ENCODE measurements at regions not wholly inside any gene's neighbourhood (a gene's known extent, or its start where the extent isn't known, plus 50 kb on each side); places are given as distances from the start of the nearest gene placed in this dataset.

GRCh38 chr5:67506241-67506640 is 309.6 kb upstream of the CD180 start:
- TF ChIP-seq ZNF138 (CRISPR knock-in tag; conservative IDR thresholded peaks at IDR 0.05) (no peak), ETV6 (CRISPR knock-in tag; IDR thresholded peaks at IDR 0.05) (no peak), IRF1 (CRISPR knock-in tag; IDR thresholded peaks at IDR 0.05) (no peak), CREM (CRISPR knock-in tag; IDR thresholded peaks at IDR 0.05) (no peak)
- TF ChIP-seq, protein P1, sequence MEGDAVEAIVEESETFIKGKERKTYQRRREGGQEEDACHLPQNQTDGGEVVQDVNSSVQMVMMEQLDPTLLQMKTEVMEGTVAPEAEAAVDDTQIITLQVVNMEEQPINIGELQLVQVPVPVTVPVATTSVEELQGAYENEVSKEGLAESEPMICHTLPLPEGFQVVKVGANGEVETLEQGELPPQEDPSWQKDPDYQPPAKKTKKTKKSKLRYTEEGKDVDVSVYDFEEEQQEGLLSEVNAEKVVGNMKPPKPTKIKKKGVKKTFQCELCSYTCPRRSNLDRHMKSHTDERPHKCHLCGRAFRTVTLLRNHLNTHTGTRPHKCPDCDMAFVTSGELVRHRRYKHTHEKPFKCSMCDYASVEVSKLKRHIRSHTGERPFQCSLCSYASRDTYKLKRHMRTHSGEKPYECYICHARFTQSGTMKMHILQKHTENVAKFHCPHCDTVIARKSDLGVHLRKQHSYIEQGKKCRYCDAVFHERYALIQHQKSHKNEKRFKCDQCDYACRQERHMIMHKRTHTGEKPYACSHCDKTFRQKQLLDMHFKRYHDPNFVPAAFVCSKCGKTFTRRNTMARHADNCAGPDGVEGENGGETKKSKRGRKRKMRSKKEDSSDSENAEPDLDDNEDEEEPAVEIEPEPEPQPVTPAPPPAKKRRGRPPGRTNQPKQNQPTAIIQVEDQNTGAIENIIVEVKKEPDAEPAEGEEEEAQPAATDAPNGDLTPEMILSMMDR (IDR thresholded peaks at IDR 0.05), result no peak

Data from WTC11 (cell line).